Ovary (tissue), 7 donors: ENCODE measurements at regions not wholly inside any gene's neighbourhood (a gene's known extent, or its start where the extent isn't known, plus 50 kb on each side); places are given as distances from the start of the nearest gene placed in this dataset.
"Not testable (repeated sequence)": the region's sequence is repeated elsewhere in the genome, so short reads cannot be mapped to it uniquely, and the experiment has no call there.

Experiments used
- DNase-seq, 5 donors: peaks; one replicate each; pipeline ENCODE4 v3.0.0-alpha.2; 2019 to 2020
- H3K27ac ChIP-seq, 2 donors: fragments of 200-600 bp; one replicate each; pipeline versions ENCODE4 v1.5.1 to v1.8.0; 2019 to 2022
- H3K27me3 ChIP-seq: fragments of 200-600 bp; one replicate; pipeline ENCODE4 v1.8.0; 2022
- H3K36me3 ChIP-seq: fragments of 200-600 bp; sonication (generic); one replicate; pipeline ENCODE4 v1.5.1; 2019
- H3K4me1 ChIP-seq: one replicate; pipeline ENCODE4 v1.8.1; 2013; ENCODE audit warnings: mild to moderate bottlenecking, moderate library complexity; ENCODE audit not compliant: insufficient read depth
- H3K4me3 ChIP-seq: fragments of 200-600 bp; sonication (generic); one replicate; pipeline ENCODE4 v1.5.1; 2017
- H3K9me3 ChIP-seq, 2 donors: fragments of 200-600 bp in 1 of 2; sonication (generic) in 1 of 2; one replicate each; pipeline versions ENCODE4 v1.5.1 to v1.8.1; 2013 to 2019; ENCODE audit warnings: mild to moderate bottlenecking in 1 of 2, moderate library complexity in 1 of 2
- CTCF ChIP-seq, 3 donors: fragments of 450-650 bp in 2 of 3; fragments of 200-600 bp in 1 of 3; IDR thresholded peaks; one replicate each; pipeline versions ENCODE4 v1.5.1 to v1.8.0; 2016 to 2022; ENCODE audit warnings: antibody characterized with exemption in 3 of 3, mild to moderate bottlenecking in 1 of 3
- EP300 ChIP-seq: sonication (generic); formaldehyde crosslinking; IDR thresholded peaks from one replicate; pipeline ENCODE4 v1.6.1; 2017; ENCODE audit warnings: antibody characterized with exemption
- POLR2A ChIP-seq: fragments of 450-650 bp; IDR thresholded peaks from one replicate; pipeline ENCODE4 v1.6.1; 2017; ENCODE audit warnings: antibody characterized with exemption, mild to moderate bottlenecking, moderate library complexity
- WGBS, 3 donors: extraction: QIAGEN DNeasy Blood & Tissue Kit in 1 of 3; methylation state at CpG; one replicate each; pipeline versions ENCODE4 v1.1.5 to v1.1.7; 2013 to 2017; 5-methylcytosine and 5-hydroxymethylcytosine counted together
- intact Hi-C, 4 donors: fragments of 100-400 bp; cut with DNase I; formaldehyde crosslinking; loops; one replicate each; pipeline versions ENCODE4 v1.11.0 to v1.15.1; 2022 to 2023
- donor health status: DM: no; HTN: no; CAD: no; lungs with moderate emphysema.
- donor health status: DM: no; HTN: no; CAD: no.
- donor health status: Bipolar disorder and iron deficiency.
- donor health status: DM: no; HTN: no; CAD: no.
- donor health status: DM: yes; HTN: yes; CAD: no.

GRCh38 chr5:124889850-124890249, 143.4 kb upstream of the ZNF608 start:
- Histone ChIP-seq H3K27ac (no peak overlapping the region), H3K36me3 (no peaks in the 10 kb centered on the region), H3K4me1 (peaks cover 2% of the 10 kb centered on the region), H3K9me3 (no peaks in the 10 kb centered on the region), H3K27me3 (no peaks in the 10 kb centered on the region), H3K4me3 (no peak overlapping the region)
- TF ChIP-seq EP300 (no peak), CTCF (IDR thresholded peaks at IDR 0.05) (no peak), POLR2A (no peak)
- no peak for DNase-seq
- intact Hi-C loops = no loop called here
- WGBS, 3 donors = 48 to 50% (median 49%) methylated on average over 5 of the region's 5 CpGs

- H3K27me3 ChIP-seq, H3K4me3 ChIP-seq, H3K27ac ChIP-seq, DNase-seq, intact Hi-C loops, H3K9me3 ChIP-seq, H3K4me1 ChIP-seq, H3K36me3 ChIP-seq: not testable (repeated sequence)
- 93 to 99% (median 98%) methylated on average over 4 of the region's 4 CpGs for WGBS, 3 donors
Measured at GRCh38 chr5:124890442-124890841, 144.0 kb upstream of the ZNF608 start.

GRCh38 chr5:124891179-124891578, 144.7 kb upstream of the ZNF608 start:
- no peak for DNase-seq
- Histone ChIP-seq H3K9me3 (no peaks in the 10 kb centered on the region), H3K36me3 (no peaks in the 10 kb centered on the region), H3K27ac (no peak overlapping the region), H3K4me3 (no peak overlapping the region), H3K27me3 (no peaks in the 10 kb centered on the region), H3K4me1 (peaks cover 2% of the 10 kb centered on the region)
- intact Hi-C loops = no loop called here
- WGBS, 3 donors = 90 to 93% (median 91%) methylated on average over 4 of the region's 4 CpGs
- TF ChIP-seq CTCF (IDR thresholded peaks at IDR 0.05) (no peak), EP300 (no peak), POLR2A (no peak)

GRCh38 chr5:124892185-124892848, 145.9 kb upstream of the ZNF608 start:
- no peaks in the 10 kb centered on the region for H3K27me3 ChIP-seq
- H3K4me1 ChIP-seq = peaks cover 2% of the 10 kb centered on the region
- TF ChIP-seq EP300 (no peak), CTCF (IDR thresholded peaks at IDR 0.05) (no peak), POLR2A (no peak)
- no peak overlapping the region for H3K4me3 ChIP-seq
- intact Hi-C loops = no loop called here
- H3K36me3 ChIP-seq = no peaks in the 10 kb centered on the region
- DNase-seq = no peak
- no peaks in the 10 kb centered on the region for H3K9me3 ChIP-seq
- whole genome bisulfite sequencing, 3 donors = 98% methylated on average over 48 of the region's 48 CpGs
- H3K27ac ChIP-seq = no peak overlapping the region

- no peak overlapping the region for H3K4me3 ChIP-seq
- no peak overlapping the region for H3K27ac ChIP-seq
- TF ChIP-seq POLR2A (no peak), EP300 (no peak), CTCF (IDR thresholded peaks at IDR 0.05) (no peak)
- no peaks in the 10 kb centered on the region for H3K36me3 ChIP-seq
- intact Hi-C loops = no loop called here
- H3K4me1 ChIP-seq = no peaks in the 10 kb centered on the region
- H3K27me3 ChIP-seq = no peaks in the 10 kb centered on the region
- H3K9me3 ChIP-seq = no peaks in the 10 kb centered on the region
- no peak for DNase-seq
- WGBS, 3 donors = 93 to 96% (median 94%) methylated on average over 4 of the region's 4 CpGs
Measured at GRCh38 chr5:124894541-124894940, 148.1 kb upstream of the ZNF608 start.
